Keratinocyte (primary cell): ENCODE measurements at regions not wholly inside any gene's neighbourhood (a gene's known extent, or its start where the extent isn't known, plus 50 kb on each side); places are given as distances from the start of the nearest gene placed in this dataset.

Source experiments
- DNase-seq: peaks from one replicate; pipeline ENCODE4 v3.0.0-alpha.2; 2011; ENCODE audit warnings: low read depth, missing footprints, low spot score
- FAIRE-seq: peaks from 2 replicates; lab custom pipeline; 2011; peaks lifted over from hg19 to GRCh38; lab: Jason Lieb, UNC
- H2AFZ ChIP-seq: 2 replicates; pipeline ENCODE4 v1.6.0; 2012; ENCODE audit warnings: low read length, control low read depth, inconsistent platforms; ENCODE audit not compliant: control insufficient read depth
- H3K27ac ChIP-seq: 2 replicates; pipeline ENCODE4 v1.5.1; 2011; ENCODE audit warnings: low read length; ENCODE audit not compliant: control insufficient read depth, insufficient read depth
- H3K27me3 ChIP-seq: 3 replicates; pipeline ENCODE4 v1.6.0; 2011; ENCODE audit warnings: low read length; ENCODE audit not compliant: control insufficient read depth, insufficient read depth; ENCODE audit errors: extremely low read depth
- H3K36me3 ChIP-seq, 2 experiments: 2 replicates in 1 of 2; 3 replicates in 1 of 2; pipeline ENCODE4 v1.5.1; 2011; ENCODE audit warnings: low read length in 2 of 2, mild to moderate bottlenecking in 1 of 2; ENCODE audit not compliant: control insufficient read depth in 2 of 2, insufficient read depth in 2 of 2; ENCODE audit errors: extremely low read depth in 1 of 2
- H3K4me1 ChIP-seq: 3 replicates; pipeline ENCODE4 v1.5.1; 2011; ENCODE audit warnings: low read length; ENCODE audit not compliant: control insufficient read depth, insufficient read depth; ENCODE audit errors: extremely low read depth
- H3K4me2 ChIP-seq: 3 replicates; pipeline ENCODE4 v1.6.0; 2011; ENCODE audit warnings: low read depth, low read length; ENCODE audit not compliant: control insufficient read depth, insufficient read depth; ENCODE audit errors: extremely low read depth
- H3K4me3 ChIP-seq, 3 experiments: fragments of 200-600 bp in 1 of 3; sonication (generic) in 1 of 3; 2 replicates in 2 of 3; 3 replicates in 1 of 3; pipeline ENCODE4 v1.5.1; 2011 to 2016; ENCODE audit warnings: low read length in 3 of 3, mild to moderate bottlenecking in 3 of 3, control low read depth in 2 of 3, inconsistent platforms in 1 of 3, low read depth in 1 of 3, mixed read lengths in 1 of 3, mixed run types in 1 of 3, moderate library complexity in 1 of 3; ENCODE audit not compliant: control insufficient read depth in 2 of 3, insufficient read depth in 2 of 3; ENCODE audit errors: extremely low read depth in 1 of 3
- H3K79me2 ChIP-seq: 2 replicates; pipeline ENCODE4 v1.6.0; 2012; ENCODE audit warnings: low read length; ENCODE audit not compliant: control insufficient read depth, insufficient read depth
- H3K9ac ChIP-seq: 3 replicates; pipeline ENCODE4 v1.6.0; 2011; ENCODE audit warnings: low read length; ENCODE audit not compliant: control insufficient read depth, insufficient read depth; ENCODE audit errors: extremely low read depth
- H3K9me1 ChIP-seq: 3 replicates; pipeline ENCODE4 v1.6.0; 2011; ENCODE audit warnings: low read length; ENCODE audit not compliant: control insufficient read depth, insufficient read depth; ENCODE audit errors: extremely low read depth
- H3K9me3 ChIP-seq: 2 replicates; pipeline ENCODE4 v1.5.1; 2012; ENCODE audit warnings: low read depth, low read length; ENCODE audit not compliant: control insufficient read depth
- H4K20me1 ChIP-seq: 3 replicates; pipeline ENCODE4 v1.6.0; 2011; ENCODE audit warnings: low read length; ENCODE audit not compliant: control insufficient read depth, insufficient read depth; ENCODE audit errors: extremely low read depth
- EZH2 ChIP-seq: IDR thresholded peaks from one replicate; pipeline ENCODE4 v1.6.1; 2012; ENCODE audit warnings: inconsistent platforms, mild to moderate bottlenecking, low read length, moderate library complexity
- dilution Hi-C: fragments of 300-500 bp; cut with MboI; formaldehyde crosslinking; loops from one replicate; pipeline ENCODE4 v1.7.0; 2020; ENCODE audit warnings: low sequenced_read_pairs; ENCODE audit not compliant: extremely low pct_ligation_motif_present
- TF ChIP-seq, protein P1 (sequence below), 3 experiments: IDR thresholded peaks in 1 of 3; conservative IDR thresholded peaks in 1 of 3; optimal IDR thresholded peaks in 1 of 3; 2 replicates in 2 of 3; 3 replicates in 1 of 3; pipeline versions ENCODE3 to v1.5.1; 2011; ENCODE audit warnings: low read length in 3 of 3, mild to moderate bottlenecking in 3 of 3, moderate library complexity in 2 of 3, control low read depth in 1 of 3, inconsistent platforms in 1 of 3; ENCODE audit not compliant: insufficient read depth in 2 of 3; ENCODE audit errors: extremely low read depth in 1 of 3

DNA sequence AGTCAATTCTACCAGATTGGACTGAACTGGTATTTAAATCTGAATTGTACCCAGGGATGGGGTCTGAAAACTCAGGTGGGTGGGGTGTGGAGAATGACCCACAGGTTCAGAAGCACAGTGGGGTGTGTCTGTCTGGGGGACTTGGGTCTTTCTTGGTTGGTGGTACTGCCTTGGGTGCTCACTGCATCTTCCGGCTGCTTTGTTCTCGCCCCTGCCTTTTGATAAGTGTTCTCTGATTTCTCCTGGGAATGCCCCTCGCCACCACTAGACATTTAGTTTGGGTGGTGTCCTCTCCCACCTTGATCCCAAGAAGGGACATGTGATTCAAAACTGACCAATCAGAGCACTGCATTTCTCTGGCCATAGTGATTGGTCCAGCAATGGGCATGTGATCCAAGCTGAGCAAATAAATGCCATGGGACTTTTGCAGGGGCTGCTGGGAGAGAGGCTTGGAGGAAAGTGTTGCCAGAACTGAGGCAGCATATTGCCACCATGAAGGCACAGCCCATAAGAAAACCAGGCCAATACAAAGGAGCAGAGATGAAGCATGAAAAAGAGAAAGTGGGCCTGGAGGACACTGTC is 270.5 kb downstream of the NPHP4 start:
- TF ChIP-seq, protein P1, sequence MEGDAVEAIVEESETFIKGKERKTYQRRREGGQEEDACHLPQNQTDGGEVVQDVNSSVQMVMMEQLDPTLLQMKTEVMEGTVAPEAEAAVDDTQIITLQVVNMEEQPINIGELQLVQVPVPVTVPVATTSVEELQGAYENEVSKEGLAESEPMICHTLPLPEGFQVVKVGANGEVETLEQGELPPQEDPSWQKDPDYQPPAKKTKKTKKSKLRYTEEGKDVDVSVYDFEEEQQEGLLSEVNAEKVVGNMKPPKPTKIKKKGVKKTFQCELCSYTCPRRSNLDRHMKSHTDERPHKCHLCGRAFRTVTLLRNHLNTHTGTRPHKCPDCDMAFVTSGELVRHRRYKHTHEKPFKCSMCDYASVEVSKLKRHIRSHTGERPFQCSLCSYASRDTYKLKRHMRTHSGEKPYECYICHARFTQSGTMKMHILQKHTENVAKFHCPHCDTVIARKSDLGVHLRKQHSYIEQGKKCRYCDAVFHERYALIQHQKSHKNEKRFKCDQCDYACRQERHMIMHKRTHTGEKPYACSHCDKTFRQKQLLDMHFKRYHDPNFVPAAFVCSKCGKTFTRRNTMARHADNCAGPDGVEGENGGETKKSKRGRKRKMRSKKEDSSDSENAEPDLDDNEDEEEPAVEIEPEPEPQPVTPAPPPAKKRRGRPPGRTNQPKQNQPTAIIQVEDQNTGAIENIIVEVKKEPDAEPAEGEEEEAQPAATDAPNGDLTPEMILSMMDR (optimal IDR thresholded peaks at IDR 0.05 in 1 of 3, IDR thresholded peaks at IDR 0.05 in 1 of 3, conservative IDR thresholded peaks at IDR 0.05 in 1 of 3; ENCODE audit: extremely low read depth in 1 of 3, insufficient read depth in 2 of 3, low read length in 3 of 3): no peak
- TF ChIP-seq EZH2: no peak
- Histone ChIP-seq H2AFZ (no peak overlapping the region), H3K79me2 (no peaks in the 10 kb centered on the region), H3K4me1 (peaks cover 18% of the 10 kb centered on the region), H3K4me2 (no peak overlapping the region), H3K27ac (no peak overlapping the region), H3K36me3 (no peaks in the 10 kb centered on the region), H4K20me1 (no peaks in the 10 kb centered on the region), H3K9ac (no peak overlapping the region), H3K27me3 (no peaks in the 10 kb centered on the region), H3K9me3 (no peaks in the 10 kb centered on the region), H3K9me1 (no peaks in the 10 kb centered on the region), H3K4me3 (no peak overlapping the region)
- dilution Hi-C loops: no loop called here
- FAIRE-seq (no peak), DNase-seq (no peak)

DNA sequence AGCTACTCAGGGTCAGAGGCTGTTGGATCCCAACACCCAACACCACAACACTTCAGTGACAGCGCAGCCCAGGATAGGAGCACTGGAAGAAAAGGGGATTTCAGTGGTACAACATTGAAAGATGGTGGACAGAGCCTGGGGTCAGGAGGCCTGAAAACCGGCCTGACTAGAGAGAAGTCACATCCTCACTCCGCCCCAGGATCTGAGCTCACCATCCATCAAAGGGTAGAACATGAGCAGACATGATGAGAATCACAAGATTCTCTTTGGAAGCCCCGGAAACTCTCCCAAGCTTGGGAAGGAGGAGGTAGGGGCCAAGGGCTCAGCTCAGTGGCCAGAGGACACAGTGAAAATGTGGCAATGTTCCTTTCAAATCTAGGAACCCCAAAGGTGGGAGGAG is 271.3 kb downstream of the NPHP4 start:
- peak overlapping the region; percentile 68 for H3K4me2 ChIP-seq
- no peaks in the 10 kb centered on the region for H3K9me3 ChIP-seq
- no peak overlapping the region for H3K4me3 ChIP-seq
- DNase-seq: no peak
- no peak overlapping the region for H3K9ac ChIP-seq
- no peaks in the 10 kb centered on the region for H3K36me3 ChIP-seq
- H3K4me1 ChIP-seq: peaks cover 18% of the 10 kb centered on the region
- no peaks in the 10 kb centered on the region for H3K9me1 ChIP-seq
- no peaks in the 10 kb centered on the region for H4K20me1 ChIP-seq
- peak overlapping the region; percentile 63 for H3K27ac ChIP-seq
- TF ChIP-seq, protein P1 (optimal IDR thresholded peaks at IDR 0.05 in 1 of 3, IDR thresholded peaks at IDR 0.05 in 1 of 3, conservative IDR thresholded peaks at IDR 0.05 in 1 of 3; ENCODE audit: extremely low read depth in 1 of 3, insufficient read depth in 2 of 3, low read length in 3 of 3): no peak
- TF ChIP-seq EZH2: no peak
- FAIRE-seq: peak; percentile 36
- H3K27me3 ChIP-seq: no peaks in the 10 kb centered on the region
- H2AFZ ChIP-seq: peak overlapping the region; percentile 43
- no peaks in the 10 kb centered on the region for H3K79me2 ChIP-seq
- dilution Hi-C loops: no loop called here
